HG03442 (cell line): ENCODE measurements at regions not wholly inside any gene's neighbourhood (a gene's known extent, or its start where the extent isn't known, plus 50 kb on each side); places are given as distances from the start of the nearest gene placed in this dataset.

Experiments
- ATAC-seq: cut with Tn5 transposase; IDR thresholded peaks from one replicate; pipeline ENCODE4 v1.9.1; 2021; ENCODE audit warnings: mild to moderate bottlenecking, moderate library complexity; ENCODE audit not compliant: unreplicated experiment

GRCh38 chr4:122038896-122039295 lies 87.0 kb upstream of the TRPC3 start:
- no peak for ATAC-seq

DNA sequence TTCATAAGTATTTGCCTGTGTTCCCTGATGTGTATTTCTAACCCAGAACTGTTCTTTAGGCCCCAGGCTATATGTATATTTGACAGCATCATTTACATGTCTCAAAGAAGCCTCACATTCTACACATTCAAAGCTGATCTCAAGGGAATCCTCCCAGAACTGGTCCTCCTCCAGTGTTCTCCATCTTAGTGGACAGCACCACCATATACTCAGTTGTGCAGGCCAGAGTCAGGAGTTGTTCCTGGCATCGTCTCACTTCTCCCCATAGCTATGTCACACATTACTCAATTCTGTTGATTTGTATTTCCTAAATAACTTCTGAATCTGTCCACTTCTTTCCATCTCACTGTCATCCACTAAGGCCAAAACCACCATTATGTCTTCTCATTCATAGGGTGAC lies 82.8 kb upstream of the TRPC3 start:
- ATAC-seq, result no peak

DNA sequence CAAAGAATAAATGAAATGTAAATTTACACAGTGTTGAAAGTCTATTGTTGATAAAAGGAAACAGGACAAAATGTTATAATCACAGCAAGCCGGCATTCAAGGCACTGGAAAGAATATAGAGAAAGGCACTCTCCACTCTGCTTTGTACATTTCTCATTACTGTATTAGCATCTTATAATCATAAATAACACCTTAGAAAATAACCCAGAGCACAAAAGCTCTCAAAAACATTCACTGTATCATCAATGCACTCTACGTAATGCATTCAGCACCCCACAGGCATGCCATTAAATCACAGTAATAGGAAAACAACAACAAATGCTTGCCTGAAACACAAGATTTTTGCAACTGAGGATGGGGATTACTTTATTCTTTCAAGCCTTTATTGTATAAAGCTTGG lies 75.3 kb upstream of the TRPC3 start:
- ATAC-seq, result no peak

GRCh38 chr4:122017296-122017695 lies 65.4 kb upstream of the TRPC3 start:
- ATAC-seq, result no peak

DNA sequence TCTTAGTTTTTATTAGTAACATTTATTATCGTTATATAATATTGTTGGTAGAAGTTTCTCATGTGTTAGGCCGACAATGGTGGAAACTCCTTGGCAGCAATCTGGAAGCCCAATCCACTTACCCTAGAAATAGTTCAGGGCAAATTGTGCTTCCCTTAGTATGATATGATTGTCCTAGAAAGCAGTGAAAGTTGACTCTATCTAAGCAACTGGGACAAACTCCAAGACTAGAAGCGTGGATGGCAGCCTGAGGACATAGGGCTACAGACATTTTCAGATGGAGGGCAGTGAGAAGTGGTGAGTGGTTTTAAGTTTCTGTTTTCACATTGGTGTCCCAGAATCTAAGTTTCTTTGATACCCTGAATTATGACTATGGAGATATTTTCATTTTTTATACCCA lies 63.3 kb upstream of the TRPC3 start:
- ATAC-seq, result no peak

DNA sequence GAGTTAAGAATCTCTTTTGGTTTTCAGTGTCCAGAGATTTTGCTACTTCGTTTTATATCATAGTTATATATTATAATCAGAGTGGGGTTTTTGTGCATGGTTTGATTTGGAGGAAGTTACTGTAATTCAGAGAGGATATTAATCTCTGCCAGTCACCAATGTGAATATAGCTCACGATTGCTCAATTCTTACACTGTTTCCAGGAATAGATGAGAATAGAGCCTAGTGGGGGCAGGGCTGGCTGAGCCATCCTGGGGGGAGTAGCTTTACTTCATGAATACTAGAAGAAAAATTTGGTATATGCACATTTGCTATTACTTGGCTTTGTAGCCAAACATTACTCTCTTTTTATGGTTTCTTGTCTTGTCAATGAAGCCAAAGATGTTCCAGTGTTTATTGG lies 60.9 kb upstream of the TRPC3 start:
- no peak for ATAC-seq

GRCh38 chr4:122010610-122011009 lies 58.8 kb upstream of the TRPC3 start:
- no peak for ATAC-seq

DNA sequence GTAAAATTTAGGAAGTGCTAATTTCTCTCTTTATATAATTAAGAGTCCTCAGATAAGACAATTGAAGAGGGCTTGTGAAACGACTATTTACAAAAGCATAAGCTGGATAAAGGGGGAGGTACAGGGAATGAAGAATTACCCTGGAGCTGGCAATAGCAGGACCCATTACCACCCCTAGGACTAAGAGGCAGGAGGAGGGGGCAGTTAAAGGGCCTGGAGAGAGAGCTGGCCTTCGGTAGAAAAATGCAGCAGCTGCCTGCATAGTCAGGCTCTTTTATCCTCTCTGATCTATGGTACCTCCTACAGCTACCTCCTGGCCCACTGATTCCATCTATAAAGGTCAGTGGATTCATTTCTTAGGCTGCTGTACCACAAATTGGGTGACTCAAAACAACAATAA lies 57.7 kb upstream of the TRPC3 start:
- no peak for ATAC-seq

- no peak for ATAC-seq
These were observed 55.2 kb upstream of the TRPC3 start for GRCh38 chr4:122007016-122007415.

DNA sequence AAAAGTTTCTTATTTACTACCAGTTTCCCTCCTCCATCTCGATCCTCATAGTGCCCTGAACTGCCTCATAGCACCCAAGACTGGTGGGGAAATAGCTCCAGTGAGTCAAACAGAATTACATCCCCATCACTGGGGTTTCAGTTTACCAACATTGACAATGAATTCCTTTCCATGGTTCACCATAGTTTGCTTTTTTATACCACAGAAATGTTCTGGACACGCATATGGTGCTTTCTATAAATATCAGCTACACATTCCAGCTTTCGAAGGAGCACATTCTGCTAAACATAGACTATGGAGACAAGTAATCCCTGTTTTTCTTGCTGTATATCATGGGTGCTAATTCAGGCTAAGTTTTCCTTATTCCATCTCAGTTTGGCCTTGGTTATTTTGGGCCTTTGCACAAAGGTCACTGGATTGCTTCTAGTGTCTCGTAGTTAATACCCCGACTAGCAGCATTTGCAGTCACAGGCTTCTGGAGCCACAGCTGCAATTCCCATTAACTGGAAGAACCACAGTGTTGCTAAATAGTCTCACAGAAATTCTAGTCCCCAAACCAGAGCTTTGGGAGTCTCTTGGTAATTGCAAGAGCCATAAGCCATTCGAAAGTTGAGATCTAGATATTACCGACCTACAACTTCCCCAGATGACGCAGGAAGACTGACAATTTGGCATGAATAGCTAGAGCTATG lies 53.4 kb upstream of the TRPC3 start:
- ATAC-seq, result no peak

GRCh38 chr4:122003335-122003734 lies 51.5 kb upstream of the TRPC3 start:
- peak; percentile 82 for ATAC-seq
